Body of pancreas (tissue), 4 donors: ENCODE measurements at regions not wholly inside any gene's neighbourhood (a gene's known extent, or its start where the extent isn't known, plus 50 kb on each side); places are given as distances from the start of the nearest gene placed in this dataset.

Source experiments
- CTCF ChIP-seq, 7 experiments: fragments of 450-650 bp in 4 of 7; fragments of 200-600 bp in 3 of 7; sonication (generic) in 3 of 7; IDR thresholded peaks; one replicate each; pipeline ENCODE4 v1.5.1; 2016 to 2019; ENCODE audit warnings: antibody characterized with exemption in 7 of 7
- POLR2A ChIP-seq, 3 donors: fragments of 450-650 bp; IDR thresholded peaks; one replicate each; pipeline ENCODE4 v1.6.1; 2016; ENCODE audit warnings: antibody characterized with exemption in 3 of 3, mild to moderate bottlenecking in 2 of 3

- TF ChIP-seq POLR2A (IDR thresholded peaks at IDR 0.05) (no peak), CTCF (IDR thresholded peaks at IDR 0.05) (no peak)
These were observed 652.8 kb upstream of the CELF2 start for GRCh38 chr10:10364902-10365301.
